ENCODE measurements at regions not wholly inside any gene's neighbourhood (a gene's known extent, or its start where the extent isn't known, plus 50 kb on each side); places are given as distances from the start of the nearest gene placed in this dataset.

- Histone ChIP-seq H3K36me3 (no peaks in the 10 kb centered on the region), H3K27me3 (no peaks in the 10 kb centered on the region), H3K27ac (no peak overlapping the region), H3K9me3 (no peaks in the 10 kb centered on the region), H3K4me3 (no peak overlapping the region), H3K4me1 (no peaks in the 10 kb centered on the region)
- intact Hi-C loops (cut with DNase I; ENCODE audit: low total_unique reads) = no loop called here
- TF ChIP-seq CTCF (IDR thresholded peaks at IDR 0.05) = no peak
- TF ChIP-seq POLR2A (IDR thresholded peaks at IDR 0.05) = no peak
- no peak for DNase-seq
Measured at GRCh38 chr12:110998971-110999370, 78.6 kb upstream of the MYL2 start.

- DNase-seq = no peak
- TF ChIP-seq POLR2A (IDR thresholded peaks at IDR 0.05) (no peak), CTCF (IDR thresholded peaks at IDR 0.05) (no peak)
- intact Hi-C loops (cut with DNase I; ENCODE audit: low total_unique reads) = no loop called here
Measured at GRCh38 chr12:110998165-110998564, 77.8 kb upstream of the MYL2 start.

GRCh38 chr12:110996415-110996814 lies 76.0 kb upstream of the MYL2 start:
- no peak overlapping the region for H3K4me3 ChIP-seq
- no peaks in the 10 kb centered on the region for H3K36me3 ChIP-seq
- no peaks in the 10 kb centered on the region for H3K4me1 ChIP-seq
- no peaks in the 10 kb centered on the region for H3K9me3 ChIP-seq
- intact Hi-C loops (cut with DNase I; ENCODE audit: low total_unique reads) = no loop called here
- TF ChIP-seq CTCF (IDR thresholded peaks at IDR 0.05) (no peak), POLR2A (IDR thresholded peaks at IDR 0.05) (no peak)
- H3K27ac ChIP-seq = no peak overlapping the region
- no peak for DNase-seq
- H3K27me3 ChIP-seq = no peaks in the 10 kb centered on the region

More at GRCh38 chr12:110998165-110998564, 77.8 kb upstream of the MYL2 start:
- no peak overlapping the region for H3K27ac ChIP-seq
- H3K27me3 ChIP-seq = no peaks in the 10 kb centered on the region
- H3K4me3 ChIP-seq = no peak overlapping the region
- no peaks in the 10 kb centered on the region for H3K36me3 ChIP-seq
- H3K4me1 ChIP-seq = no peaks in the 10 kb centered on the region
- H3K9me3 ChIP-seq = no peaks in the 10 kb centered on the region

- no peaks in the 10 kb centered on the region for H3K27me3 ChIP-seq
- no peak for TF ChIP-seq CTCF (IDR thresholded peaks at IDR 0.05)
- TF ChIP-seq POLR2A (IDR thresholded peaks at IDR 0.05) = no peak
- H3K9me3 ChIP-seq = no peaks in the 10 kb centered on the region
- intact Hi-C loops (cut with DNase I; ENCODE audit: low total_unique reads) = no loop called here
- no peak overlapping the region for H3K4me3 ChIP-seq
- DNase-seq = no peak
- H3K36me3 ChIP-seq = no peaks in the 10 kb centered on the region
- H3K4me1 ChIP-seq = no peaks in the 10 kb centered on the region
- no peak overlapping the region for H3K27ac ChIP-seq
Measured at GRCh38 chr12:110995615-110996014, 75.2 kb upstream of the MYL2 start.

GRCh38 chr12:110995016-110995415 lies 74.6 kb upstream of the MYL2 start:
- intact Hi-C loops (cut with DNase I; ENCODE audit: low total_unique reads) = no loop called here
- no peak for TF ChIP-seq CTCF (IDR thresholded peaks at IDR 0.05)
- TF ChIP-seq POLR2A (IDR thresholded peaks at IDR 0.05) = no peak
- Histone ChIP-seq H3K27ac (no peak overlapping the region), H3K27me3 (no peaks in the 10 kb centered on the region), H3K4me3 (no peak overlapping the region), H3K9me3 (no peaks in the 10 kb centered on the region), H3K36me3 (no peaks in the 10 kb centered on the region), H3K4me1 (no peaks in the 10 kb centered on the region)
- no peak for DNase-seq

Measured in uterus (tissue), 3 donors.